ENCODE measurements at regions not wholly inside any gene's neighbourhood (a gene's known extent, or its start where the extent isn't known, plus 50 kb on each side); places are given as distances from the start of the nearest gene placed in this dataset.

- TF ChIP-seq, protein P1, sequence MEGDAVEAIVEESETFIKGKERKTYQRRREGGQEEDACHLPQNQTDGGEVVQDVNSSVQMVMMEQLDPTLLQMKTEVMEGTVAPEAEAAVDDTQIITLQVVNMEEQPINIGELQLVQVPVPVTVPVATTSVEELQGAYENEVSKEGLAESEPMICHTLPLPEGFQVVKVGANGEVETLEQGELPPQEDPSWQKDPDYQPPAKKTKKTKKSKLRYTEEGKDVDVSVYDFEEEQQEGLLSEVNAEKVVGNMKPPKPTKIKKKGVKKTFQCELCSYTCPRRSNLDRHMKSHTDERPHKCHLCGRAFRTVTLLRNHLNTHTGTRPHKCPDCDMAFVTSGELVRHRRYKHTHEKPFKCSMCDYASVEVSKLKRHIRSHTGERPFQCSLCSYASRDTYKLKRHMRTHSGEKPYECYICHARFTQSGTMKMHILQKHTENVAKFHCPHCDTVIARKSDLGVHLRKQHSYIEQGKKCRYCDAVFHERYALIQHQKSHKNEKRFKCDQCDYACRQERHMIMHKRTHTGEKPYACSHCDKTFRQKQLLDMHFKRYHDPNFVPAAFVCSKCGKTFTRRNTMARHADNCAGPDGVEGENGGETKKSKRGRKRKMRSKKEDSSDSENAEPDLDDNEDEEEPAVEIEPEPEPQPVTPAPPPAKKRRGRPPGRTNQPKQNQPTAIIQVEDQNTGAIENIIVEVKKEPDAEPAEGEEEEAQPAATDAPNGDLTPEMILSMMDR (IDR thresholded peaks at IDR 0.05), result no peak
- TF ChIP-seq, protein P2, sequence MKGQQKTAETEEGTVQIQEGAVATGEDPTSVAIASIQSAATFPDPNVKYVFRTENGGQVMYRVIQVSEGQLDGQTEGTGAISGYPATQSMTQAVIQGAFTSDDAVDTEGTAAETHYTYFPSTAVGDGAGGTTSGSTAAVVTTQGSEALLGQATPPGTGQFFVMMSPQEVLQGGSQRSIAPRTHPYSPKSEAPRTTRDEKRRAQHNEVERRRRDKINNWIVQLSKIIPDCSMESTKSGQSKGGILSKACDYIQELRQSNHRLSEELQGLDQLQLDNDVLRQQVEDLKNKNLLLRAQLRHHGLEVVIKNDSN (IDR thresholded peaks at IDR 0.05; ENCODE audit: borderline replicate concordance, low read depth), result no peak
These were observed 248.6 kb downstream of the NR4A2 start for GRCh38 chr2:156083763-156084493.
